ENCODE measurements at regions not wholly inside any gene's neighbourhood (a gene's known extent, or its start where the extent isn't known, plus 50 kb on each side); places are given as distances from the start of the nearest gene placed in this dataset.

DNA sequence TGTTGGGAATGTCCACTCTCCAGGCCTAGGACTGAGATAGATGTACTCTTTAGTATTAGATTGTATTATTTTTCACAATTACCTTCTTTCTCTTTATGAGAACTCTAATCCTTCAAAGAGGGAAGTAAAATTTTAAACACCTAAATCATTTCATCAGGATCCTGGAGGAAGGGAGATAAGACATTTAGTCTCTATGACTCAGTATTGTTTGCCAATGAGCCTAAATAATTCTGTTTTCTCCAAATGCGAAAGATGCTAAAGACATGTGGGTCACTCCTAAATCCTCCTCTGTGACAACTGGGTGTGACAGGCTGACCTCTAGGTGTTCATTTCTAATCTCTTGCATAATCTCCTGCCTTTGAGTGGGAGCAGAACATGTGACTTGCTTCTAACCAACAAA is 1736.6 kb upstream of the MIR17HG start:
- Histone ChIP-seq H3K27me3 (no peaks in the 10 kb centered on the region), H3K9me3 (no peaks in the 10 kb centered on the region), H3K4me1 (no peaks in the 10 kb centered on the region), H3K4me3 (no peak overlapping the region), H3K36me3 (no peaks in the 10 kb centered on the region), H3K27ac (no peak overlapping the region)
- intact Hi-C loops (cut with DNase I; ENCODE audit: low total_unique reads) (no loop called here), in situ Hi-C loops (cut with MboI; ENCODE audit: low pct_ligation_motif_present in 1 of 4, low pct_unique_long_range_greater_than_20kb in 1 of 4, low sequenced_read_pairs in 3 of 4) (no loop called here)
- no peak for TF ChIP-seq POLR2A (IDR thresholded peaks at IDR 0.05)
- TF ChIP-seq POLR2AphosphoS5 (IDR thresholded peaks at IDR 0.05), result no peak
- no peak for TF ChIP-seq EP300 (IDR thresholded peaks at IDR 0.05; ENCODE audit: low read depth)
- TF ChIP-seq, protein P1, sequence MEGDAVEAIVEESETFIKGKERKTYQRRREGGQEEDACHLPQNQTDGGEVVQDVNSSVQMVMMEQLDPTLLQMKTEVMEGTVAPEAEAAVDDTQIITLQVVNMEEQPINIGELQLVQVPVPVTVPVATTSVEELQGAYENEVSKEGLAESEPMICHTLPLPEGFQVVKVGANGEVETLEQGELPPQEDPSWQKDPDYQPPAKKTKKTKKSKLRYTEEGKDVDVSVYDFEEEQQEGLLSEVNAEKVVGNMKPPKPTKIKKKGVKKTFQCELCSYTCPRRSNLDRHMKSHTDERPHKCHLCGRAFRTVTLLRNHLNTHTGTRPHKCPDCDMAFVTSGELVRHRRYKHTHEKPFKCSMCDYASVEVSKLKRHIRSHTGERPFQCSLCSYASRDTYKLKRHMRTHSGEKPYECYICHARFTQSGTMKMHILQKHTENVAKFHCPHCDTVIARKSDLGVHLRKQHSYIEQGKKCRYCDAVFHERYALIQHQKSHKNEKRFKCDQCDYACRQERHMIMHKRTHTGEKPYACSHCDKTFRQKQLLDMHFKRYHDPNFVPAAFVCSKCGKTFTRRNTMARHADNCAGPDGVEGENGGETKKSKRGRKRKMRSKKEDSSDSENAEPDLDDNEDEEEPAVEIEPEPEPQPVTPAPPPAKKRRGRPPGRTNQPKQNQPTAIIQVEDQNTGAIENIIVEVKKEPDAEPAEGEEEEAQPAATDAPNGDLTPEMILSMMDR (IDR thresholded peaks at IDR 0.05), result no peak
- 75 to 81% methylated on average over 1 of the region's 1 CpG for WGBS, 2 donors (ENCODE audit: low coverage in 1 of 2)
- DNase-seq, result no peak

DNA sequence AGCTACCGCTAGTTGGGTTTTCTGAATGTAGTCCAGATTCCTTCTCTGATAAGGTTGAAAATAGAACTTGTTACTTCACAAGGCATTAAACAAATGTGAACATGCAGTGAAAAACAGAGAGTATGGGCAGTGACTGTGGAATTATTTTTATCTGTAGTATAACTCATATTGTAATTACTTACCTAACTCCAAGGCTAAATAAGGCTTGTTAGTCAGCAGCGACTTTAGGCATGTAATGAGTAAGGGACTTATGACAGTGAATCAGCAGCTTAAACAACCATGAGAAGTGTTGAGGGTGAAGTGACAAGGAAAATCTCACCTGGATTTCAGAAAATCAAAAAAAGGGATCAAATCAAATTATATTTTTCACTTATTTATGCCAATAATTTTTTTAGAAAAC is 1719.5 kb upstream of the MIR17HG start:
- in situ Hi-C loops (cut with MboI; ENCODE audit: low pct_ligation_motif_present in 1 of 4, low pct_unique_long_range_greater_than_20kb in 1 of 4, low sequenced_read_pairs in 3 of 4) (no loop called here), intact Hi-C loops (cut with DNase I; ENCODE audit: low total_unique reads) (no loop called here)
- no peaks in the 10 kb centered on the region for H3K36me3 ChIP-seq
- no peak overlapping the region for H3K4me3 ChIP-seq
- H3K27me3 ChIP-seq, result no peaks in the 10 kb centered on the region
- H3K4me1 ChIP-seq, result no peaks in the 10 kb centered on the region
- no peaks in the 10 kb centered on the region for H3K9me3 ChIP-seq
- WGBS, 2 donors (ENCODE audit: low coverage in 1 of 2), result 84 to 85% methylated on average over 2 of the region's 2 CpGs
- TF ChIP-seq POLR2AphosphoS5 (IDR thresholded peaks at IDR 0.05), result no peak
- TF ChIP-seq, protein P1 (IDR thresholded peaks at IDR 0.05), result no peak
- TF ChIP-seq EP300 (IDR thresholded peaks at IDR 0.05; ENCODE audit: low read depth), result no peak
- DNase-seq, result no peak
- no peak overlapping the region for H3K27ac ChIP-seq

DNA sequence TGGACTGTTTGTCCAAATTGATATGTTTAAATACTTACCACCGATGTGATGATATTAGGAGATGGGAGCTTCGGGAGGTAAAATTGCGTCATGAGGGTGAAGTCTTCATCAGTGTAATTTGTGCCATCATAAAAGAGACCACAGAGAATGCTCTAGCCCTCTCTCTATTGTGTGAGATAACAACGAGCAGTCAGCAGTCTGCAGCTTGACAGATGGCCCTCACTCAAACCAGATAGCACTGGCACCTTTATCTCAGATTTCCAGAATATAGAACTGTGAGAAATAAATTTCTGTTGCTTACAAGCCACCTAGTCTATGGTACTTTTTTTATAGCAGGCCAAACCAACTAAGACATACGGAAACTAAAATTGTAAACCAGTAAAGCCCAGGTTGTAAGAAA is 1718.9 kb upstream of the MIR17HG start:
- no peak overlapping the region for H3K4me3 ChIP-seq
- WGBS, 2 donors (ENCODE audit: low coverage in 1 of 2), result 68 to 73% methylated on average over 5 of the region's 5 CpGs
- no peaks in the 10 kb centered on the region for H3K9me3 ChIP-seq
- in situ Hi-C loops (cut with MboI; ENCODE audit: low pct_ligation_motif_present in 1 of 4, low pct_unique_long_range_greater_than_20kb in 1 of 4, low sequenced_read_pairs in 3 of 4), result no loop called here
- no peaks in the 10 kb centered on the region for H3K27me3 ChIP-seq
- TF ChIP-seq POLR2AphosphoS5 (IDR thresholded peaks at IDR 0.05), result no peak
- TF ChIP-seq, protein P1 (IDR thresholded peaks at IDR 0.05), result no peak
- TF ChIP-seq POLR2A (IDR thresholded peaks at IDR 0.05), result no peak
- TF ChIP-seq EP300 (IDR thresholded peaks at IDR 0.05; ENCODE audit: low read depth), result no peak
- H3K36me3 ChIP-seq, result no peaks in the 10 kb centered on the region
- intact Hi-C loops (cut with DNase I; ENCODE audit: low total_unique reads), result no loop called here
- no peak for DNase-seq
- no peak overlapping the region for H3K27ac ChIP-seq
- no peaks in the 10 kb centered on the region for H3K4me1 ChIP-seq

DNA sequence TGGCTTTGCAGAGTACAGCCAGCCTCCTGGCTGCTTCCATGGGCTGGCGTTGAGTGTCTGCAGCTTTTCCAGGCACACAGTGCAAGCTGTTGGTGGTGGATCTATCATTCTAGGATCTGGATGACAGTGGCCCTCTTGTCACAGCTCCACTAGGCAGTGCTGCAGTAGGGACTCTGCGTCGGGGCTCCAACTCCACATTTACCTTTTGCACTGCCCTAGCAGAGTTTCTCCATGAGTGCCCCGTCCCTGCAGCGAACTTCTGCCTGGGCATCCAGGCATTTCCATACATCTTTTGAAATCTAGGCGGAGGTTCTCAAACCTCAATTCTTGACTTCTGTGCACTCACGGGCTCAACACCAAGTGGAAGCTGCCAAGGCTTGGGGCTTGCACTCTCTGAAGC is 1697.3 kb upstream of the MIR17HG start:
- Histone ChIP-seq H3K27ac (no peak overlapping the region), H3K9me3 (peaks cover 0 to 3% of the 10 kb centered on the region in 2 donors), H3K36me3 (no peaks in the 10 kb centered on the region), H3K4me1 (no peaks in the 10 kb centered on the region), H3K27me3 (no peaks in the 10 kb centered on the region), H3K4me3 (no peak overlapping the region)
- in situ Hi-C loops (cut with MboI; ENCODE audit: low pct_ligation_motif_present in 1 of 4, low pct_unique_long_range_greater_than_20kb in 1 of 4, low sequenced_read_pairs in 3 of 4) (no loop called here), intact Hi-C loops (cut with DNase I; ENCODE audit: low total_unique reads) (no loop called here)
- 80% methylated on average over 7 of the region's 7 CpGs; no CpG with 5 or more reads in 1 of the 2 donors for WGBS, 2 donors (ENCODE audit: low coverage in 1 of 2)
- no peak for DNase-seq
- no peak for TF ChIP-seq EP300 (IDR thresholded peaks at IDR 0.05; ENCODE audit: low read depth)
- TF ChIP-seq, protein P1 (IDR thresholded peaks at IDR 0.05), result no peak
- TF ChIP-seq POLR2AphosphoS5 (IDR thresholded peaks at IDR 0.05), result no peak
- TF ChIP-seq POLR2A (IDR thresholded peaks at IDR 0.05), result no peak
